HEK293T (cell line): ENCODE measurements at regions not wholly inside any gene's neighbourhood (a gene's known extent, or its start where the extent isn't known, plus 50 kb on each side); places are given as distances from the start of the nearest gene placed in this dataset.

Source experiments
- ELF4 ChIP-seq: fragments of 450-650 bp; IDR thresholded peaks from 2 replicates; pipeline ENCODE4 v1.6.1; 2017; ENCODE audit warnings: antibody characterized with exemption
- FOXM1 ChIP-seq: fragments of 450-650 bp; IDR thresholded peaks from 2 replicates; pipeline ENCODE4 v1.6.1; 2017; ENCODE audit warnings: mild to moderate bottlenecking, borderline replicate concordance
- SP1 ChIP-seq: fragments of 450-650 bp; IDR thresholded peaks from 2 replicates; pipeline ENCODE4 v1.6.1; 2017

GRCh38 chr6:14439419-14439818 is 321.8 kb downstream of the CD83 start:
- TF ChIP-seq ELF4, result no peak
- no peak for TF ChIP-seq SP1
- no peak for TF ChIP-seq FOXM1
